Loucy (cell line): ENCODE measurements at regions not wholly inside any gene's neighbourhood (a gene's known extent, or its start where the extent isn't known, plus 50 kb on each side); places are given as distances from the start of the nearest gene placed in this dataset.

Experiments
- H2AFZ ChIP-seq: fragments of 200-600 bp; sonication (generic); 2 replicates; pipeline ENCODE4 v1.6.0; 2016; ENCODE audit warnings: antibody characterized with exemption, mild to moderate bottlenecking, low read length, moderate library complexity
- H3F3A ChIP-seq: fragments of 200-600 bp; 2 replicates; pipeline ENCODE4 v1.6.0; 2016; ENCODE audit warnings: antibody characterized with exemption, low read depth, mild to moderate bottlenecking
- H3K27me3 ChIP-seq: fragments of 200-600 bp; sonication (generic); 2 replicates; pipeline ENCODE4 v1.6.1; 2014; ENCODE audit warnings: low read length, mild to moderate bottlenecking; ENCODE audit not compliant: insufficient read depth, poor library complexity, severe bottlenecking
- H3K36me3 ChIP-seq: fragments of 200-600 bp; sonication (generic); 2 replicates; pipeline ENCODE4 v1.6.1; 2016; ENCODE audit warnings: low read length; ENCODE audit not compliant: insufficient read depth
- H3K4me1 ChIP-seq: fragments of 200-600 bp; sonication (generic); 2 replicates; pipeline ENCODE4 v1.5.1; 2014; ENCODE audit warnings: low read length, mild to moderate bottlenecking; ENCODE audit not compliant: insufficient read depth, poor library complexity, severe bottlenecking
- H3K4me2 ChIP-seq: fragments of 200-600 bp; sonication (generic); 2 replicates; pipeline ENCODE4 v1.6.0; 2014; ENCODE audit warnings: antibody characterized with exemption, low read length, low read depth, mild to moderate bottlenecking; ENCODE audit not compliant: poor library complexity, severe bottlenecking
- H3K4me3 ChIP-seq: fragments of 200-600 bp; sonication (generic); 2 replicates; pipeline ENCODE4 v1.5.1; 2014; ENCODE audit warnings: low read length, mild to moderate bottlenecking, mixed read lengths; ENCODE audit not compliant: poor library complexity, severe bottlenecking
- H3K79me2 ChIP-seq: fragments of 200-600 bp; sonication (generic); 2 replicates; pipeline ENCODE4 v1.6.1; 2014; ENCODE audit warnings: low read length; ENCODE audit not compliant: insufficient read depth
- H3K9ac ChIP-seq: fragments of 200-600 bp; sonication (generic); 2 replicates; pipeline ENCODE4 v1.6.0; 2014; ENCODE audit warnings: mild to moderate bottlenecking, low read depth, low read length, moderate library complexity; ENCODE audit not compliant: poor library complexity, severe bottlenecking
- H3K9me2 ChIP-seq: fragments of 200-600 bp; sonication (generic); replicated peaks from 2 replicates; pipeline ENCODE4 v1.6.1; 2016; ENCODE audit warnings: low read depth, low read length, mixed read lengths
- H3K9me3 ChIP-seq: fragments of 200-600 bp; sonication (generic); 2 replicates; pipeline ENCODE4 v1.6.1; 2014; ENCODE audit warnings: mild to moderate bottlenecking, antibody characterized with exemption, low read length, low read depth; ENCODE audit not compliant: insufficient read depth
- H4K20me1 ChIP-seq: fragments of 200-600 bp; sonication (generic); 2 replicates; pipeline ENCODE4 v1.6.0; 2014; ENCODE audit warnings: antibody characterized with exemption, low read length, mild to moderate bottlenecking; ENCODE audit not compliant: insufficient read depth, poor library complexity, severe bottlenecking
- CTCF ChIP-seq: fragments of 200-600 bp; sonication (generic); conservative IDR thresholded peaks from 2 replicates; pipeline ENCODE4 v1.5.1; 2014; ENCODE audit warnings: mild to moderate bottlenecking, antibody characterized with exemption, low read length
- EZH2phosphoT487 ChIP-seq: fragments of 200-600 bp; IDR thresholded peaks from 2 replicates; pipeline ENCODE4 v1.6.1; 2018; ENCODE audit warnings: antibody characterized with exemption, mild to moderate bottlenecking, moderate library complexity, borderline replicate concordance

DNA sequence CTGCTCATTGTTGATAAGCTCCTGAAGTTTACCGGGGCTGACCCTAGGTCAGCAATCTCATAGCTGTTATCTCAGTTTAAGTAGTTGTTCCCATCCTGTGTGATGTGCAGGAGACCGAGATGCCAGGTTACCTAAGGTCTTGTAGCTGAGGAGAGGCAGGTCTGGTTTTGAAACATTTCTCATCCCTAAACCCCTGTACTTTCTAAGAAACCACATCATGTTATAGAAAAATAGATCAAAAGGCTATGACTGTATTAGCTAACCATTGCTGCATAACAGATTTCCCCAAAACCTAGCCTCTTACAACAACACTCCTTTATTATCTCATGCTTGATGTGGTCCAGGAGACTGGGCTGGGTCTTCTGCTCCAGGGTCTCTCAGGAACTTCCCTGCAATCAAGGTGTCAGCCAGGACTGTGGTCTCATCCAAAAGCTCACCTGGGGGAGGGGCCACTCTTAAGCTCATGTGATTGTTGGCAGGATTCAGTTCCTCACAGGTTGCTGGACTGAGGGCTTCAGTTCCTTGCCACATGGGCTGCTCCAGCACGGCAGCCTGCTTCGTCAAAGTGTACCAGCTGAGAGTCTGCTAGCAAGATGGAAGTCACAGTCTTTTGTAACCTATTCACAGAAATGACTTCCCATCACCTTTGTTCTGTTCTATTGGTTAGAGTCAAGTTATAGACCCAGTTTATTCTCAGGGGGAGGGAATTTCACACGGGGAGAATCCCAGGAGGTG, 60.9 kb upstream of the CLCN4 start:
- Histone ChIP-seq H4K20me1 (no peaks in the 10 kb centered on the region), H3K9ac (no peak overlapping the region), H2AFZ (no peak overlapping the region), H3K36me3 (no peaks in the 10 kb centered on the region; the same call in 1 of the 2 replicates), H3K4me3 (no peak overlapping the region), H3K9me2 (no peaks in the 10 kb centered on the region), H3K27me3 (no peaks in the 10 kb centered on the region), H3F3A (no peaks in the 10 kb centered on the region), H3K4me2 (no peak overlapping the region), H3K4me1 (no peaks in the 10 kb centered on the region), H3K9me3 (no peaks in the 10 kb centered on the region), H3K79me2 (no peaks in the 10 kb centered on the region)
- TF ChIP-seq EZH2phosphoT487 (no peak), CTCF (no peak)

- TF ChIP-seq EZH2phosphoT487, result no peak
- no peak for TF ChIP-seq CTCF
- Histone ChIP-seq H3K27me3 (no peaks in the 10 kb centered on the region), H3K4me1 (no peaks in the 10 kb centered on the region), H3K9ac (no peak overlapping the region), H3K4me2 (no peak overlapping the region), H3K36me3 (no peaks in the 10 kb centered on the region), H3K79me2 (no peaks in the 10 kb centered on the region), H3F3A (no peaks in the 10 kb centered on the region), H2AFZ (no peak overlapping the region), H3K9me2 (no peaks in the 10 kb centered on the region), H3K9me3 (no peaks in the 10 kb centered on the region), H4K20me1 (no peaks in the 10 kb centered on the region), H3K4me3 (no peak overlapping the region)
Measured at GRCh38 chrX:10098270-10098713, 58.5 kb upstream of the CLCN4 start.

- Histone ChIP-seq H3K36me3 (no peaks in the 10 kb centered on the region), H3K4me3 (no peak overlapping the region), H3K27me3 (no peaks in the 10 kb centered on the region), H2AFZ (no peak overlapping the region), H3K9ac (no peak overlapping the region), H3K79me2 (no peaks in the 10 kb centered on the region), H3K4me1 (no peaks in the 10 kb centered on the region), H3F3A (no peaks in the 10 kb centered on the region), H3K4me2 (no peak overlapping the region), H3K9me3 (no peaks in the 10 kb centered on the region), H4K20me1 (no peaks in the 10 kb centered on the region), H3K9me2 (no peaks in the 10 kb centered on the region)
- TF ChIP-seq CTCF (no peak), EZH2phosphoT487 (no peak)
Measured at GRCh38 chrX:10099411-10099810, 57.4 kb upstream of the CLCN4 start.
